ENCODE measurements at regions not wholly inside any gene's neighbourhood (a gene's known extent, or its start where the extent isn't known, plus 50 kb on each side); places are given as distances from the start of the nearest gene placed in this dataset.

DNA sequence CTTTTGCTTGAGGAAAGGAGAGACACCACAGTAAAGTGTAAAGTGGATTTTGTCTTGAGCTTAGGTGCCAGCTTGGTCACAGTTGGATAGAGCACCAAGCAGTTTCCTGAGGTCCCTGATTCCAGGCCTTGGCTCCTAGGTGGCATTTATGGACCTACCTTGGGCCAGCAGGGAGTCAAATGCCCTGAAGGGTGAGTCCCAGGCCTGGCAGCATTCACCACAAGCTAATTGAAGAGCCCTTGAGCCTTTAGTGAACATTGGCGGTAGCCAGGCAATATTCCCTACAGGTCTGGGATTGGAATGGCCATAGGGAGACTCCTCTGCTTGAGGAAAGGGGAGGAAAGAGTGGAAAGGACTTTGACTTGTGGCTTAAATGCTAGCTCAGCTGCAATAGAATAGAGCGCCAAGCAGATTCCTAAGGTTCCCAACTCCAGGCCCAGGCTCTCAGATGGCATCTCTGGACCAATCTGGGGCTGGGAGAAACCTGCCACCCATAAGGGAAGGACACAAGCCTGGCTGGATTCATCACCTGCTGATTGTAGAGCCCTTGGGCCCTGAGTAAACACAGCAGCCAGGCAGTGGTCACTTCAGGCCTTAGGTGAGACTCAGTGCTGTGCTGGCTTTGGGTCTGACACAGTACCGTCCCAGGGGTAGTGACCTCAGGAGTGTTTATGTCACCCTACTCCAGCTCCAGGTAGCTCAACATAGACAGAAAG is 137.5 kb upstream of the OTOS start:
- DNase-seq (ENCODE audit: low read depth in 2 of 3, low spot score in 1 of 3) = no peak

GRCh38 chr2:240278661-240279060 is 138.2 kb upstream of the OTOS start:
- DNase-seq (ENCODE audit: low read depth in 2 of 3, low spot score in 1 of 3) = no peak

GRCh38 chr2:240280621-240281020 is 140.2 kb upstream of the OTOS start:
- no peak for DNase-seq (ENCODE audit: low read depth in 2 of 3, low spot score in 1 of 3)

DNA sequence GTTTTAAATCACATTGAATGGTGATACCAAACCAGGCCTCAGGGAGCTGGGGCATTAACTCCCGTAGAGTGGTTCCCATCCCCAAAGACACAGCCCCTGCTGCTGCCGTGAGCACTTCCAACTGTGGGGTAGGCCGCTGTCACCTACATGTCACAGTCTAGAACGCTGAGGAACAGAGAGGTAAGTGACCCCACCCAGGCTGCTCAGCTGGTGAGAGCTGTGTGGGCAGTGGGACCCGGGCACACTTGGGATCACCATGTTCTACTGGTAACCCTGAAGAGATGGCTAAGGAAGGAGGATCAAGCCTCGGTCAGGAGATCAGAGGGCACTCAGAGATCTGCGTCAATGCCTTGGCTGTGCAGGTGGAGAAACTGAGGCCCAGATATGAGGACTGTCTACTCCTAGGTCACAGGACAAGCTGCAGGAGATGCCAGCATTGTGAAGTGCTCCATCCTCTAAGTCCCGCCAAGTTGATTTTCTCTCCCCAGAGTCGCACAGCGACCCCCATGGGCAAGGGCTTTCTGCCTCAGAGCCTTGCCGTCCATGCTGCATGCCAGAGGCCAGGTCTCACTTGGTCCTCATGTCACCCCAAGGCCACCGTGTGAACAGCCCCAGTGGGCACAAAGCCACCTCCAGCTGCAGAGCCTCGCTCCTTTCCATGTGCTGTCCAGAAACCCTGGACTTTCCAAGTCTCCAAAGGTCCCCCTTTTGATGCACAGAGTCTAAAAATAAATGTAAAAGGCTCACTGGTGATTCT is 144.2 kb upstream of the OTOS start:
- DNase-seq (ENCODE audit: low read depth in 2 of 3, low spot score in 1 of 3) = no peak

GRCh38 chr2:240285725-240286124 is 145.3 kb upstream of the OTOS start:
- DNase-seq (ENCODE audit: low read depth in 2 of 3, low spot score in 1 of 3) = no peak

- no peak for DNase-seq (ENCODE audit: low read depth in 2 of 3, low spot score in 1 of 3)
Observed at GRCh38 chr2:240286596-240286995, 146.1 kb upstream of the OTOS start.

DNA sequence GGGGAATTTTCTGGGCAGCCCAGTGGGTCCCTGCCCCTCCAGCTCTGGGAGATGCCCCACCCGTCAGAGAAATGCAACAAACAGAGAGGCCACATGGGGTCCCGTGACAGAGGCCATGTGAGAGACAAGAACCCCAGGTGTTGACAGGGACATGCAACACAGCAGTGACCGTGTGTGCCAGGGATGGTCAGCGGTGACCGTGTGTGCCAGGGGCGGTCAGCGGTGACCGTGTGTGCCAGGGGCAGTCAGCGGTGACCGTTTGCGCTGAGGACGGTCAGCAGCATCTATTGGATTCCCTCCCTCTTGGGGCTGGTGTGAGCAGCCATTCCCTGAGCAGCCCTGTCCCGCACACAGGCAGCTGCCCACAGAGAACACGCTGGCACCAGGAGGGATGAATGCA is 146.6 kb upstream of the OTOS start:
- DNase-seq (ENCODE audit: low read depth in 2 of 3, low spot score in 1 of 3) = no peak

- no peak for DNase-seq (ENCODE audit: low read depth in 2 of 3, low spot score in 1 of 3)
Observed at GRCh38 chr2:240287496-240288086, 147.1 kb upstream of the OTOS start.

- DNase-seq (ENCODE audit: low read depth in 2 of 3, low spot score in 1 of 3) = no peak
Observed at GRCh38 chr2:240288087-240288521, 147.4 kb upstream of the GPC1 start.

GRCh38 chr2:240289701-240290431 is 145.6 kb upstream of the GPC1 start:
- no peak for DNase-seq (ENCODE audit: low read depth in 2 of 3, low spot score in 1 of 3)

DNA sequence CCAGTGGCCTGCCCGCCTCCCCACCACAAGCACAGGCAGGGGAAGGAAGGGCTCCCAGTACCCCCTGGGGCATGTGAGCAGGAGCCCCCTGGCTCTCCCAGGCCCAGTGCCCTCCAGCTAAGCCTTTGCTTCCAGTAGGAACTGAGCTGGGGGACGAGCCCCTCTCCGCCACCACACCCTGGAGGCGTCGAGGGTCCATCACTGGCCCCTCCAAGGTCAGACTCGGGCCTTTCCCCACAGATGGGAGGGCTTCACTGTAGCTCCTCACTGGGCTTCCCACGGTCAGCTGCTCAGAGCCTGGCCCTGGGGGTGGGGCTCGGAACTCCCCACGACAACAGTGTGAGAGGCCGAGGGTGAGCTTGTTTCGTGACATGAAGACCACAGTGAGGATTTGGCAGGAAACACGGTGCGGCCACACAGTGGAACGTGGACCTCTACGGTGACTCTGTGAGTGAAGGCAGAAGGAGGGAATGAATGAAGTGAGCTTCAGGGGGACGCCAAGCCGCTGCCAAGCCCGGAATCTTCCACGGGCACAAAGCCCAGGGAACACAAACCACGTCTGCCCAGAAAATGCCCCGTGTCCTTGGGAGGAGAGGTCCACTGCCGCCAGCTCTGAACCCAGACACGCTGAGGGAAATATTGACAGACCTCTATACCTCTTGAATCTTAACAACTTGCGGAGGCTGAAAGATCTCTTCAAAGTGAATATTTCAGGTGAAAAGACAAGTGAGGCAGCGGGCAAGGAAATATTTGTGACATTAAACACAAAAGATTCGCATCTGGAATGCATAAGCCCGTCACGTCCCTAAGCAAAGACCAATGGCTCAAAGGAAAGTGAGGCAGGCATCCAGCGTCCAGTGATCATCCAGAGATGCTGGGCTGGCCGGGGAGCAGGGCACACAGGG is 144.8 kb upstream of the GPC1 start:
- no peak for DNase-seq (ENCODE audit: low read depth in 2 of 3, low spot score in 1 of 3)

- no peak for DNase-seq (ENCODE audit: low read depth in 2 of 3, low spot score in 1 of 3)
Observed at GRCh38 chr2:240291337-240292034, 144.0 kb upstream of the GPC1 start.

DNA sequence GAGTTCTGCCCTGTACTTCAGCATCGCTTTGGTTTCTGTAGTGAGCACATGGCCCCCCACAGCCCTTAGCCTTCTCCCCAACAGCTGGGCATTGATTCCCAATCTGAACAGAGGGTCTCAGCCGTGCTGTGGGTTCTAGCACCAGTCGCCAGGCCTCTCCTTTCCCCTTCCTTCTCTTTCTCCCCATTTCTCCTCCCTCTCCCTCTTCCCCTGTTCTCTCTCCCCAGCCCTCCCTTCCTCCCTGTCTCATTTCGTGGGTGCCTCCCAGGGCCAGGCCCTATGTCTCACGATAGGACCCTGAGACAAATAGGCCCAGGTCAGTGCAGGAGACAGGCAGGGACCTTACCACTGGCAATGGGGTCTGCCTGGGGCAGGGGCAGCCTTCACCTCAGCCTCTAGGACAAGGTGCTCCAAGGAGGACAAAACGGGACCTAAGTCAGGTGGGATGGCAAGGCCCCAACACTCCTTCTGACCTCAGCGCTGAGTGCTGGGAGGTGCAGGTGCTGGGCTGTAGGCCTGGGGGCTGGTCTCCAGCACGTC is 143.4 kb upstream of the GPC1 start:
- no peak for DNase-seq (ENCODE audit: low read depth in 2 of 3, low spot score in 1 of 3)

DNA sequence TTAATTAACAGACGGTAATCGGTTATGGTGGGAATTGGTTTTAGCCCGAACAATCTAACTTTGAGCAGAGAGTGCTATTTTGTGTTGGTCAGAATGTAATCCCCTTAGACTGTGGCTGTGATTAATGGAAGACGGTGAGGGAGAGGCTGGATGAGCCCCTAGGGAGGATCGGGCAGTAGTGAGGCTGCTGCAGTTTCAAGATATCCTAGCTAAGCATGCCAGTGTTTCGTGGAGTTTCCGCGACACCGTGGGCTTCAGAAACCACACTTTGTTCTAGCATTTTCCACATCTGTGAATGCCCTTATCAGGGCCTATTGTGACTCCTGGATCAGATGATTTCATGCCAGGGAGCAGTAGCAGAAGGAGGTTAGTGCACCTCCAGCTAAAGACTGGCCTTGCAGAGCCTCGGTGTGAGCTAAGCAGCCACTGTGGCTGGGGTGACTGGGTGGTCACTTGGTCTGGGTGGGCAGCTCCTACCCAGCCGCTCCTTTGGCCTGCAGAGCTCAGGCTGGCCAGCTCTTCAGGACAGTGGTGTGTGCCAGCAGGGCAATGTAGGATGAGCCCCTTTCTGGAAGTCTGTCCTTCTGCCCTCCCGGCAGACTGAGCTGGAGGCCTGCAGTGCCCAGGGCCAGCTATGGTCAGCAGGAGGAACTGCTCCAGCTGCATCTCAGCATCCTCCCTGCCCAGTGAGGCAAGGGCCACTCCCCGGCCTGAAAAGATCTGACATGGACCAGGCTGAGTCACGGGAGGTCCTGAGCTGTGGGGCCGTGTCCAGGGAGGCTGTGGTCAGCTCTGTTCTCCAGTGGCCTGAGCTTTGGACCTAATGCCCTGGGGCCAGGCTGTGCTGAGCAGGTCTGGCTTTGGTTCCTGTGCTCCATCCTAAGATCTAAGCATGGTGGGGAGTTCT is 142.6 kb upstream of the GPC1 start:
- DNase-seq (ENCODE audit: low read depth in 2 of 3, low spot score in 1 of 3) = no peak

GRCh38 chr2:240293557-240294461 is 141.7 kb upstream of the GPC1 start:
- no peak for DNase-seq (ENCODE audit: low read depth in 2 of 3, low spot score in 1 of 3)

DNA sequence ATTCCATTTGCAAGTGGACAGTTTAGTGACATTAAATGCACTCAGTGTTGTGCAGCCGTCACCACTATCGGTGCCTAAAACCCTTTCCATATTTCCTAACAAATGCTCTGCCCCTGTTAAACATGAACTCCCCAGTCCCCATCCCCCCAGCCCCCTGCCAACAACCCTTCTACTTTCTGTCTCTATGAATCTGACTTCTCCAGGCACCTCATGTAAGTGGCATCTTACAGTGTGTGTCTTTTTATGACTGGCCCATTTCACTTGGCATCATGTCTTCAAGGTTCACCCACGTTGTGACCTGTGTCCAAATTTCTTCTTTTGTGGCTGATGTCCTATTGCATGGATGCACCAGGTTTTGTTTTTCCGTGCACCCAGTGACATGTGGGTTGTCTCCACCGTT is 140.9 kb upstream of the GPC1 start:
- no peak for DNase-seq (ENCODE audit: low read depth in 2 of 3, low spot score in 1 of 3)

GRCh38 chr2:240295256-240296103 is 140.0 kb upstream of the GPC1 start:
- DNase-seq (ENCODE audit: low read depth in 2 of 3, low spot score in 1 of 3) = no peak
